GM12878 (cell line): ENCODE measurements at regions not wholly inside any gene's neighbourhood (a gene's known extent, or its start where the extent isn't known, plus 50 kb on each side); places are given as distances from the start of the nearest gene placed in this dataset.

Experiments
- ATAC-seq: fragments of 200-7000 bp; cut with Tn5 transposase; 3 replicates; pipeline ENCODE4 v1.9.1; 2020; ENCODE audit warnings: mild to moderate bottlenecking, moderate library complexity
- BruUV-seq: library from RNA; stranded (reverse); fragments of 400-500 nt; replicated peaks from 2 replicates; lab custom pipeline; 2021; lab: Mats Ljungman, UMichigan
- CTCF ChIA-PET: fragments of 300-600 bp; sonication (Branson Sonifier 250); formaldehyde crosslinking; extraction: SDS; loops from one replicate; lab custom pipeline; 2021; ENCODE audit warnings: inconsistent platforms; lab: Yijun Ruan, JAX
- POLR2A ChIA-PET: fragments of 350-600 bp; formaldehyde crosslinking; extraction: SDS; loops from one replicate; lab custom pipeline; 2021; ENCODE audit warnings: inconsistent platforms; lab: Charles Lee
- RAD21 ChIA-PET: fragments of 300-600 bp; sonication (Branson Sonifier 250); formaldehyde crosslinking; loops from one replicate; lab custom pipeline; 2023; ENCODE audit warnings: antibody characterized with exemption; ENCODE audit not compliant: unreplicated experiment; lab: Charles Lee
- SMC1A ChIA-PET: fragments of 300-600 bp; sonication (Branson Sonifier 250); formaldehyde crosslinking; loops from one replicate; lab custom pipeline; 2023; ENCODE audit not compliant: unreplicated experiment, uncharacterized antibody; lab: Charles Lee
- DNase-seq: peaks from one replicate; pipeline ENCODE4 v3.0.0-alpha.2; 2011; ENCODE audit warnings: low read depth, low spot score
- FAIRE-seq: peaks from 3 replicates; lab custom pipeline; 2011; peaks lifted over from hg19 to GRCh38; lab: Jason Lieb, UNC
- H2AFZ ChIP-seq: 2 replicates; pipeline ENCODE4 v1.6.0; 2011; ENCODE audit warnings: low read depth, low read length, control low read depth; ENCODE audit not compliant: control insufficient read depth
- H3K27ac ChIP-seq: 2 replicates; pipeline ENCODE4 v1.5.1; 2011; ENCODE audit warnings: control low read depth; ENCODE audit not compliant: control insufficient read depth, insufficient read depth
- H3K27me3 ChIP-seq, 2 experiments: replicated peaks in 1 of 2; 2 replicates each; pipeline versions ENCODE4 v1.6.0 to v1.6.1; 2011; ENCODE audit warnings: low read length in 1 of 2; ENCODE audit not compliant: control insufficient read depth in 2 of 2, insufficient read depth in 2 of 2
- H3K36me3 ChIP-seq, 2 experiments: 2 replicates each; pipeline ENCODE4 v1.5.1; 2011; ENCODE audit warnings: low read length in 1 of 2; ENCODE audit not compliant: control insufficient read depth in 2 of 2, insufficient read depth in 2 of 2
- H3K4me1 ChIP-seq: 2 replicates; pipeline ENCODE4 v1.6.1; 2011; ENCODE audit warnings: mild to moderate bottlenecking, low read length, moderate library complexity, mixed read lengths; ENCODE audit not compliant: control insufficient read depth, insufficient read depth
- H3K4me2 ChIP-seq: 2 replicates; pipeline ENCODE4 v1.6.0; 2011; ENCODE audit warnings: control low read depth; ENCODE audit not compliant: control insufficient read depth, insufficient read depth
- H3K4me3 ChIP-seq: fragments of 200-600 bp; sonication (generic); 2 replicates; pipeline ENCODE4 v1.5.1; 2016
- H3K79me2 ChIP-seq: 2 replicates; pipeline ENCODE4 v1.6.0; 2011; ENCODE audit warnings: low read length; ENCODE audit not compliant: control insufficient read depth, insufficient read depth
- H3K9ac ChIP-seq: 2 replicates; pipeline ENCODE4 v1.8.0; 2011; ENCODE audit warnings: low read length, control low read depth, mixed read lengths; ENCODE audit not compliant: control insufficient read depth, insufficient read depth
- H3K9me3 ChIP-seq: replicated peaks from 3 replicates; pipeline ENCODE4 v1.5.1; 2011; ENCODE audit warnings: mild to moderate bottlenecking, low read length; ENCODE audit not compliant: control insufficient read depth, insufficient read depth
- H4K20me1 ChIP-seq: 2 replicates; pipeline ENCODE4 v1.6.0; 2011; ENCODE audit not compliant: control insufficient read depth, insufficient read depth
- BHLHE40 ChIP-seq, 2 experiments: fragments of 450-650 bp in 1 of 2; IDR thresholded peaks; 2 replicates each; pipeline ENCODE4 v1.6.1; 2011 to 2017; ENCODE audit warnings: low read depth in 2 of 2, borderline replicate concordance in 1 of 2, improper control_type of control experiment in 1 of 2, low read length in 1 of 2, mild to moderate bottlenecking in 1 of 2
- FOXM1 ChIP-seq: IDR thresholded peaks from 2 replicates; pipeline ENCODE4 v1.6.1; 2012; ENCODE audit warnings: low read depth, mild to moderate bottlenecking, inconsistent platforms, low read length, moderate library complexity
- JUNB ChIP-seq: IDR thresholded peaks from 2 replicates; pipeline ENCODE4 v1.6.1; 2016; ENCODE audit warnings: antibody characterized with exemption, mild to moderate bottlenecking
- KAT2A ChIP-seq: conservative IDR thresholded peaks from 2 replicates; pipeline ENCODE4 v1.6.1; 2011; ENCODE audit warnings: low read depth, low read length; ENCODE audit not compliant: control insufficient read depth
- MTA3 ChIP-seq: IDR thresholded peaks from 2 replicates; pipeline ENCODE4 v1.6.1; 2012; ENCODE audit warnings: low read length, inconsistent platforms, borderline replicate concordance
- POU2F2 ChIP-seq: IDR thresholded peaks from 3 replicates; pipeline ENCODE4 v1.6.1; 2011; ENCODE audit warnings: low read depth, mild to moderate bottlenecking, low read length, borderline replicate concordance
- RAD21 ChIP-seq: IDR thresholded peaks from 2 replicates; pipeline ENCODE4 v1.6.1; 2011; ENCODE audit warnings: mild to moderate bottlenecking, low read depth, low read length, moderate library complexity; ENCODE audit not compliant: insufficient read depth
- RELA ChIP-seq: fragments of 450-650 bp; IDR thresholded peaks from 2 replicates; pipeline ENCODE4 v1.8.0; 2014; ENCODE audit warnings: borderline replicate concordance; ENCODE audit not compliant: partially characterized antibody
- STAT3 ChIP-seq: IDR thresholded peaks from 2 replicates; pipeline ENCODE4 v1.6.1; 2011; ENCODE audit warnings: low read depth, low read length, improper control_type of control experiment
- ZNF274 ChIP-seq: IDR thresholded peaks from one replicate; pipeline ENCODE4 v1.8.0; 2011; ENCODE audit not compliant: insufficient read length, insufficient read depth
- ZNF384 ChIP-seq: IDR thresholded peaks from 2 replicates; pipeline ENCODE4 v1.6.1; 2012; ENCODE audit warnings: low read depth, mild to moderate bottlenecking, low read length, improper control_type of control experiment, borderline replicate concordance
- WGBS: methylation state at CpG from one replicate; pipeline ENCODE4 v1.1.6; 2016; ENCODE audit warnings: low lambda C conversion rate; ENCODE audit not compliant: insufficient replicate concordance, insufficient coverage; ENCODE audit errors: missing lambda C conversion rate; 5-methylcytosine and 5-hydroxymethylcytosine counted together
- in situ Hi-C: fragments of 300-500 bp; cut with MboI; formaldehyde crosslinking; loops from 9 replicates; pipeline ENCODE4 v1.14.3; 2018; ENCODE audit warnings: mixed read lengths
- intact Hi-C: fragments of 100-400 bp; cut with micrococcal nuclease; formaldehyde crosslinking; loops from one replicate; pipeline ENCODE4 v1.14.2; 2022; ENCODE audit not compliant: unreplicated experiment
- TF ChIP-seq, protein P1 (sequence below): fragments of 450-650 bp; formaldehyde crosslinking; IDR thresholded peaks from 2 replicates; pipeline ENCODE4 v1.5.0; 2022; ENCODE audit warnings: mild to moderate bottlenecking, missing genetic modification characterization
- TF ChIP-seq, protein P2 (sequence below): fragments of 450-650 bp; formaldehyde crosslinking; IDR thresholded peaks from 2 replicates; pipeline ENCODE4 v1.4.0; 2020; ENCODE audit warnings: mild to moderate bottlenecking, moderate library complexity

DNA sequence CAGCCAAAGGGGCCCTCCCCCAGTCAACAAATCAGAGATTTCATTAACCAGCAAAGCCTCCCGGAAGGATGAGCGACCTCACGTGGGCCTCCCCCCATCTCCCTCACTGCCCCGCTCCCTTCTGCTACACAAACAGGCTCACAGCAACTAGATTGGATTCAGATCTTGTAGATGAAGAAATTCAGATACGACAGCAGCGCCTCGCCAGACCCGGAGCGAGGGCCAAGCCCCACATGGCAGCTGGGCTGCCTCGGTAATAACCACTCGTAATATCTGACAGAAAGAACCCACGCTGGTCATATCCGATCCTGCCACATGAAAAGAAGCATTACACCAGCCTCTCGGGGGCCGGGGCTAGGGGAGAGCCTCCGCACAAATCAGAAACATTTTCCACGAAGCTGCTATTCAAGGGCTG lies 581.3 kb downstream of the BCOR start:
- Histone ChIP-seq H3K36me3 (no peaks in the 10 kb centered on the region), H3K4me3 (no peak overlapping the region), H3K4me2 (no peak overlapping the region), H3K9ac (no peak overlapping the region), H2AFZ (no peak overlapping the region), H3K9me3 (no peaks in the 10 kb centered on the region), H3K27me3 (no peaks in the 10 kb centered on the region), H3K79me2 (no peaks in the 10 kb centered on the region), H4K20me1 (no peaks in the 10 kb centered on the region), H3K27ac (no peak overlapping the region), H3K4me1 (no peaks in the 10 kb centered on the region)
- DNase-seq: no peak
- ChIA-PET SMC1A (no interaction called here), CTCF (no interaction called here), POLR2A (no interaction called here), RAD21 (no interaction called here)
- 53% methylated on average over 17 of the region's 17 CpGs for WGBS
- BruUV-seq: no TSS peak
- no peak for ATAC-seq
- in situ Hi-C loops (no loop called here), intact Hi-C loops (no loop called here)
- FAIRE-seq: no peak
- no peak for TF ChIP-seq RAD21
- TF ChIP-seq JUNB: no peak
- TF ChIP-seq, protein P1, sequence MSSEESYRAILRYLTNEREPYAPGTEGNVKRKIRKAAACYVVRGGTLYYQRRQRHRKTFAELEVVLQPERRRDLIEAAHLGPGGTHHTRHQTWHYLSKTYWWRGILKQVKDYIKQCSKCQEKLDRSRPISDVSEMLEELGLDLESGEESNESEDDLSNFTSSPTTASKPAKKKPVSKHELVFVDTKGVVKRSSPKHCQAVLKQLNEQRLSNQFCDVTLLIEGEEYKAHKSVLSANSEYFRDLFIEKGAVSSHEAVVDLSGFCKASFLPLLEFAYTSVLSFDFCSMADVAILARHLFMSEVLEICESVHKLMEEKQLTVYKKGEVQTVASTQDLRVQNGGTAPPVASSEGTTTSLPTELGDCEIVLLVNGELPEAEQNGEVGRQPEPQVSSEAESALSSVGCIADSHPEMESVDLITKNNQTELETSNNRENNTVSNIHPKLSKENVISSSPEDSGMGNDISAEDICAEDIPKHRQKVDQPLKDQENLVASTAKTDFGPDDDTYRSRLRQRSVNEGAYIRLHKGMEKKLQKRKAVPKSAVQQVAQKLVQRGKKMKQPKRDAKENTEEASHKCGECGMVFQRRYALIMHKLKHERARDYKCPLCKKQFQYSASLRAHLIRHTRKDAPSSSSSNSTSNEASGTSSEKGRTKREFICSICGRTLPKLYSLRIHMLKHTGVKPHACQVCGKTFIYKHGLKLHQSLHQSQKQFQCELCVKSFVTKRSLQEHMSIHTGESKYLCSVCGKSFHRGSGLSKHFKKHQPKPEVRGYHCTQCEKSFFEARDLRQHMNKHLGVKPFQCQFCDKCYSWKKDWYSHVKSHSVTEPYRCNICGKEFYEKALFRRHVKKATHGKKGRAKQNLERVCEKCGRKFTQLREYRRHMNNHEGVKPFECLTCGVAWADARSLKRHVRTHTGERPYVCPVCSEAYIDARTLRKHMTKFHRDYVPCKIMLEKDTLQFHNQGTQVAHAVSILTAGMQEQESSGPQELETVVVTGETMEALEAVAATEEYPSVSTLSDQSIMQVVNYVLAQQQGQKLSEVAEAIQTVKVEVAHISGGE (CRISPR knock-in tag): no peak
- no peak for TF ChIP-seq KAT2A
- TF ChIP-seq FOXM1: no peak
- no peak for TF ChIP-seq RELA
- TF ChIP-seq ZNF274: no peak
- TF ChIP-seq MTA3: no peak
- TF ChIP-seq, protein P2, sequence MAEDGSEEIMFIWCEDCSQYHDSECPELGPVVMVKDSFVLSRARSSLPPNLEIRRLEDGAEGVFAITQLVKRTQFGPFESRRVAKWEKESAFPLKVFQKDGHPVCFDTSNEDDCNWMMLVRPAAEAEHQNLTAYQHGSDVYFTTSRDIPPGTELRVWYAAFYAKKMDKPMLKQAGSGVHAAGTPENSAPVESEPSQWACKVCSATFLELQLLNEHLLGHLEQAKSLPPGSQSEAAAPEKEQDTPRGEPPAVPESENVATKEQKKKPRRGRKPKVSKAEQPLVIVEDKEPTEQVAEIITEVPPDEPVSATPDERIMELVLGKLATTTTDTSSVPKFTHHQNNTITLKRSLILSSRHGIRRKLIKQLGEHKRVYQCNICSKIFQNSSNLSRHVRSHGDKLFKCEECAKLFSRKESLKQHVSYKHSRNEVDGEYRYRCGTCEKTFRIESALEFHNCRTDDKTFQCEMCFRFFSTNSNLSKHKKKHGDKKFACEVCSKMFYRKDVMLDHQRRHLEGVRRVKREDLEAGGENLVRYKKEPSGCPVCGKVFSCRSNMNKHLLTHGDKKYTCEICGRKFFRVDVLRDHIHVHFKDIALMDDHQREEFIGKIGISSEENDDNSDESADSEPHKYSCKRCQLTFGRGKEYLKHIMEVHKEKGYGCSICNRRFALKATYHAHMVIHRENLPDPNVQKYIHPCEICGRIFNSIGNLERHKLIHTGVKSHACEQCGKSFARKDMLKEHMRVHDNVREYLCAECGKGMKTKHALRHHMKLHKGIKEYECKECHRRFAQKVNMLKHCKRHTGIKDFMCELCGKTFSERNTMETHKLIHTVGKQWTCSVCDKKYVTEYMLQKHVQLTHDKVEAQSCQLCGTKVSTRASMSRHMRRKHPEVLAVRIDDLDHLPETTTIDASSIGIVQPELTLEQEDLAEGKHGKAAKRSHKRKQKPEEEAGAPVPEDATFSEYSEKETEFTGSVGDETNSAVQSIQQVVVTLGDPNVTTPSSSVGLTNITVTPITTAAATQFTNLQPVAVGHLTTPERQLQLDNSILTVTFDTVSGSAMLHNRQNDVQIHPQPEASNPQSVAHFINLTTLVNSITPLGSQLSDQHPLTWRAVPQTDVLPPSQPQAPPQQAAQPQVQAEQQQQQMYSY (CRISPR knock-in tag): no peak
- TF ChIP-seq ZNF384: no peak
- TF ChIP-seq POU2F2: no peak
- TF ChIP-seq BHLHE40 (IDR thresholded peaks at IDR 0.05; ENCODE audit: borderline replicate concordance in 1 of 2, low read depth in 2 of 2, low read length in 1 of 2): no peak
- no peak for TF ChIP-seq STAT3
